Muscle of leg (tissue), 3 donors: ENCODE measurements at regions not wholly inside any gene's neighbourhood (a gene's known extent, or its start where the extent isn't known, plus 50 kb on each side); places are given as distances from the start of the nearest gene placed in this dataset.

Source experiments
- DNase-seq: peaks from one replicate; pipeline ENCODE4 v3.0.0; 2013
- H3K27ac ChIP-seq: one replicate; pipeline ENCODE4 v1.5.1; 2013; ENCODE audit warnings: mild to moderate bottlenecking, low read length, control low read depth
- H3K27me3 ChIP-seq: one replicate; pipeline ENCODE4 v1.6.1; 2013; ENCODE audit warnings: low read length; ENCODE audit not compliant: control insufficient read depth, insufficient read depth
- H3K36me3 ChIP-seq: one replicate; pipeline ENCODE4 v1.6.1; 2013; ENCODE audit warnings: low read length; ENCODE audit not compliant: control insufficient read depth, insufficient read depth
- H3K4me1 ChIP-seq: one replicate; pipeline ENCODE4 v1.6.1; 2013; ENCODE audit warnings: low read length; ENCODE audit not compliant: control insufficient read depth, insufficient read depth
- H3K4me3 ChIP-seq: one replicate; pipeline ENCODE4 v1.5.1; 2013; ENCODE audit warnings: low read length, control low read depth
- H3K9me3 ChIP-seq: replicated peaks from 2 replicates; pipeline ENCODE4 v1.6.1; 2013; ENCODE audit warnings: low read depth, low read length; ENCODE audit not compliant: control insufficient read depth
- WGBS: methylation state at CpG from one replicate; pipeline ENCODE4 v1.1.5; 2013; ENCODE audit warnings: missing lambda C conversion rate; ENCODE audit not compliant: insufficient coverage; 5-methylcytosine and 5-hydroxymethylcytosine counted together

DNA sequence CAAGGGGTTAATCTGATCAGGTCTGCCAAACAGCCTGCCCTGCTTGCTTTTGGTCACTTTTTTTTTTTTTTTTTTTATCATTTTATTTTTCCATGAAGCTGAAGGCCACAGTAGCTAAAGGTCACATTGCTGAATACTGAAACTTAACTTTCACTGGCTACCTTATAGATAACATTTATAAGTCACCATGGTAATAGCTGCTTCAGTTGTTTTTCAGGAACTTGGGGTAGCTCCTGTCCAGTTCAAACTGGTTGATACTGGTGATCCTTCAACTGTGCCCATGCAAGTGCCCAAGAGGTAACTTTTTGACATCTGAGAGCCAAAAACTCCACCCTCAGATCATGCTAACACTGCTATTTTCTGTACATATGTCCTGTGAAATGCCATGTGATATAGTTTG is 68.3 kb upstream of the RGS7BP start:
- Histone ChIP-seq H3K9me3 (no peaks in the 10 kb centered on the region), H3K36me3 (no peaks in the 10 kb centered on the region), H3K27ac (no peak overlapping the region), H3K4me1 (no peaks in the 10 kb centered on the region), H3K27me3 (no peaks in the 10 kb centered on the region), H3K4me3 (no peak overlapping the region)
- peak; percentile 65 for DNase-seq

- 60% methylated on average over 2 of the region's 2 CpGs for WGBS
- H3K9me3 ChIP-seq: no peaks in the 10 kb centered on the region
- no peak for DNase-seq
Observed at GRCh38 chr5:64451551-64451950, 54.3 kb upstream of the RGS7BP start.

DNA sequence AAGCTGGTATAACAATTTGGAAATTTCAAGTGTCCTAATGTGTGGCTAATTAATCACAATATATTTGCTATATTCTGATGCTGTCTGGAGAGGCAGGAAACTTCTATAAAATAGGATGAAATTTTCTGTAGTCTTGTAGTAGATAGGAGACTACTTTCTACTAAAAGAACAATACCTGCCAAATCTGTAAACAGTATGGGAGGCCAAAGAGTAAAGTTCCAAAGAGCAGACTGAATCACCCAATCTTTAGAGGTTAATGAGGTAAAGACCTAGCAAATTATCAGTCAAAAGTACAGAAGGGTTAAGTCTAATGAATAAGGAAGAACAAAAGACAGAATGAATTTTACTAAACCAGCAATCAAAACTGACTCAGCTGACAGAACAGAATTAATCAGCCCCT is 52.4 kb upstream of the RGS7BP start:
- Histone ChIP-seq H3K36me3 (no peaks in the 10 kb centered on the region), H3K9me3 (no peaks in the 10 kb centered on the region), H3K4me3 (no peak overlapping the region), H3K27ac (no peak overlapping the region), H3K4me1 (no peaks in the 10 kb centered on the region), H3K27me3 (no peaks in the 10 kb centered on the region)
- no peak for DNase-seq

More at GRCh38 chr5:64451551-64451950, 54.3 kb upstream of the RGS7BP start:
- H3K27ac ChIP-seq: no peak overlapping the region
- H3K4me3 ChIP-seq: no peak overlapping the region
- no peaks in the 10 kb centered on the region for H3K4me1 ChIP-seq
- H3K27me3 ChIP-seq: no peaks in the 10 kb centered on the region
- H3K36me3 ChIP-seq: no peaks in the 10 kb centered on the region
